Body of pancreas (tissue), 4 donors: ENCODE measurements at regions not wholly inside any gene's neighbourhood (a gene's known extent, or its start where the extent isn't known, plus 50 kb on each side); places are given as distances from the start of the nearest gene placed in this dataset.

ENCODE experiments used
- CTCF ChIP-seq, 7 experiments: fragments of 450-650 bp in 4 of 7; fragments of 200-600 bp in 3 of 7; sonication (generic) in 3 of 7; IDR thresholded peaks; one replicate each; pipeline ENCODE4 v1.5.1; 2016 to 2019; ENCODE audit warnings: antibody characterized with exemption in 7 of 7
- POLR2A ChIP-seq, 3 donors: fragments of 450-650 bp; IDR thresholded peaks; one replicate each; pipeline ENCODE4 v1.6.1; 2016; ENCODE audit warnings: antibody characterized with exemption in 3 of 3, mild to moderate bottlenecking in 2 of 3

DNA sequence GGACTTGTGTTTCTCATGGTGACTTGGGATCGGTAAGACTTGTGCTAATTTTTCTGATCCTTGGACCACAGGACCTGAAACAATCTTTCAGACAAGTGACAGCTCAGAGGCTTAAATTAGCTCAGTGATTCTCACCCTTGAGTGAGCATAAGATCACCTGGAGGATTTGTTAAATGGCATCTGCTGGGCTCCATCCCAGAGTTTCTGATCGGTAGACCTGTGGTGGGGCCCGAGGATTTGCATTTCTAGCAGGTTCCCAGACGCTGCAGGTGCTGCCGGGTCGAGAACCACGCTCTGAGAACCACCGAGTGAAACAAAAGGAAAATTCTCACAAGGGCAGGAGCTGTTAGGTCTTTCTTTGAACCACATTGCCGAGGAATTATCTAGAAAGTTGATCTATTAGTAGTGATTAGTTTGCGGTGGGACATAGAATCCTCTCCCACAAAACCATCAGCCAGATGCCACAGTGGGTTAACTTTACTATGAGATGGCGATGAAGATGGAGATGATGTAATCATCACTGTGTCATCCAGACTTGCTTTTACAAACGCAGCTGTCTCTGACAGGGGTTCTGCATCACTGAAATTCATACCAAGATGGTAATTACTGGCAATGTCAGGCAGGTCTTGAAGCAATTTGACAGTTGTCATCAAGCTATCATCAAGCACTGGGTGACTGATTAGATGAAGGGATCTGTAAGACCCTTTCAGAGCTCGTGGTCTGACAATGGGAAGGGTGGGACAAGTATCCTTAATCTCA, 184.0 kb downstream of the AACS start:
- TF ChIP-seq CTCF (IDR thresholded peaks at IDR 0.05) (no peak), POLR2A (IDR thresholded peaks at IDR 0.05) (no peak)
